ENCODE measurements at regions not wholly inside any gene's neighbourhood (a gene's known extent, or its start where the extent isn't known, plus 50 kb on each side); places are given as distances from the start of the nearest gene placed in this dataset.

DNA sequence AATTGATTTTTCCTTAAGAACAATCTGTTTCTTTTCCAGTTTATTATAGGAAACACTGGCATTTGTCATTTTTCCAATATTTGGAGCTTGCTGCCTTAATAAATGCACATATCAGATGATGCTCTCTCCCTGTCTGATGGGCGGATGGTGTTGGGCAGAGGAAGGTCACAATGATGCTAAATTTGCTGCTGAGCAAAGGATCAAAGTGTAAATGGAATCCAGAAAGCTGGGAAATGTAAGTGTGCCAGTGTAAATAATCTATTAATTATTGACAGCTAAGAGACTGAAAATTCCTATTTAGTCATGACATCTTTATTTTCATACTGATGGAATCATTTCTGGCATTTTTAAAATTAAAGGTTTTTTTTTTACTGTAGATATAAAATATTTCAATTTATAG lies 243.2 kb downstream of the PTBP2 start:
- no peak for DNase-seq

GRCh38 chr1:96966536-96967138 lies 245.1 kb downstream of the PTBP2 start:
- peak; percentile 35 to 65 (median 51) for DNase-seq

DNA sequence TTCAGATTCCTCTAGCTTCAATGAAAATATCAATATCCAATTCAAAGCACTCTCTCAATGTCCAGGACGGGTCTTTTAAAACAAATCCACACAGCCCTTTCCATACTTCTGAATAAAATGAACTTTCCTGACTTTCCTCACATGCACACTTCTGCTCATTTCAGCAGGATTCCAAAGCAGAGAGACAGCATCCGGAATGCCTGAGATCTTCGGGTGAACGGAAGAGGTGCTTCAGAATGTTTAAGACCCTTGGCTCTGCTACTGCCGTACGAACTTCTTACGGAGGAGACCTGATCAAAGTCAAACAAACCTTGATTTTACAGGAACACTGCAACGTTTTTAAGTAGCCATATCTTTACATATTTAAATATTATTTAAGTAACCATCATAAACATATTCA lies 245.7 kb downstream of the PTBP2 start:
- no peak for DNase-seq

DNA sequence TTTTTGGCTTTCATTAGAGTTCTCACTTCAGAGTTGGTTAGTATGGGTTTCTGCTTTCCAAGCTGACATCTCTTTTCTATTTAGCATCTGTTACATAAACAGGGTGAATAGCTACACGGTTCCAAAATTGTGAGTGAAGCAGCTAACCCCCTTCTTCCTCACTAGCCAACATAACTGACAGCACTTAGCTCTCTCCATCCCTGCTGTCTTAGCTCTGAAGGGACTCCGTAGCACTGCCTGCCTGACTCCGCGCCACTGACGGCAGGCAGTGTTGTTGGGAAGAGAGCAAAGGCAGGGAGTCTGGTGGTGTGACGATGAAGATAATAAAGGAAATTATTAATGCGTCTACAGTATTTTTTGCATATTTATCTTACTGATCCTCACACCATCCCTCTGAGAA lies 247.0 kb downstream of the PTBP2 start:
- no peak for DNase-seq

DNA sequence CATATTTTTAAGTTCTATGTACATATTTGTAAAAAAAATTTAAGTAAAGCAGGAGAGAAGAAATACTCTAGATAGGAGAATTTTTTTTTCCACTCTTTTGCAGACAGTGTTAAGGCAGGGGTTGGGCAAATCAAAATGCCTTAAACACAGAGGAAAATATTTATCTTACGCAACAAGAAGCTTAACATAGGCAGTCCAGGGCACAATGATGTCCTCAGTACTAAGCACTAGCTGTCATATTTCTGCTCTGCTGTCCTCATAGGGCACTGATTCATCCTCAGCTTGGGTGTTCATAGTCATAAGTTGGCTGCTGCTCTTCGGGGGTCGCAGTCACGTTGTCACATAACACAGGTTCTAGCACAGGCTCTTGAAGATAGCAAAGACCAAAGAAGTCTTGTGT lies 247.4 kb downstream of the PTBP2 start:
- no peak for DNase-seq

DNA sequence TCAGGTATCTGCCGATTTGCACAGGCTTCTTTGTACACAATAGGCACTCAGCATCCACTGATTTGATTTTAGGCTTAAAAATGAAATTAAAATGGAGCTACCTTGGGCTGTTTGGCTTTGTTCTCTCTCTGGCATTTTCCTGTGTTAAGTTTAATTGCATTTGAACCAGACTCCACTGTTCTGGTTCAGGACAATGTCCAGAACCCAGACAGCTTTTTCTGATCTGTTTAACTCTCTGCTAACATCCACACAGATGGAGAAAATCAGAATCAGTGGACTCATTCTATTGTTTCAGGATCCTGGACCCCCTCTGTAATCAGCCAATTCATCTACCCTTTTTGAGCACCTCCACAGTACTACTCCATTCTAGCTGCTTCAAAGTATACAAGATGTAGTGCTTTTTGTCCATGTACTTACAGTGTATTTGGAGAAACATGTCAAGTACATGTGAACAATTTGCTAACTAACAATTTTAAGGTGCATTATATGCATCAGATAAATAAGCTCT lies 248.1 kb downstream of the PTBP2 start:
- no peak for DNase-seq

DNA sequence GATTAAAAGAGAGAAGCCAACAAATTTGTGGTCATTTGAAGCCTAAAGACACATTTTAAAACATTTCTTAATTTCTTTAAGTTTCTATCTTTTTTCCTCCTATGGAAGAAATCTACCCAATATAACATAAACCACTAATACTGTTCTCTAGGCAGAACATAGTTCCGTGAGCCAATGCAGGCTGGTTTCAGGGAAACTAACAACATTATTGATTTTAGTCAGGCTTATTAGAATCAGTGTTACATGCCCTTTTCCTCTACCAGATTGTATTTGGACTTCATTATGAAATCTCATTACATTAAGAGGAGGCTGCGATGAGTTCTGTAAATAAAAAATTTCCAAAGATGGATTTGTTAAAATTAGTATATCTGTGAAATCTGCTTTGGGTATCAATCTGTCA lies 249.9 kb downstream of the PTBP2 start:
- DNase-seq = no peak

DNA sequence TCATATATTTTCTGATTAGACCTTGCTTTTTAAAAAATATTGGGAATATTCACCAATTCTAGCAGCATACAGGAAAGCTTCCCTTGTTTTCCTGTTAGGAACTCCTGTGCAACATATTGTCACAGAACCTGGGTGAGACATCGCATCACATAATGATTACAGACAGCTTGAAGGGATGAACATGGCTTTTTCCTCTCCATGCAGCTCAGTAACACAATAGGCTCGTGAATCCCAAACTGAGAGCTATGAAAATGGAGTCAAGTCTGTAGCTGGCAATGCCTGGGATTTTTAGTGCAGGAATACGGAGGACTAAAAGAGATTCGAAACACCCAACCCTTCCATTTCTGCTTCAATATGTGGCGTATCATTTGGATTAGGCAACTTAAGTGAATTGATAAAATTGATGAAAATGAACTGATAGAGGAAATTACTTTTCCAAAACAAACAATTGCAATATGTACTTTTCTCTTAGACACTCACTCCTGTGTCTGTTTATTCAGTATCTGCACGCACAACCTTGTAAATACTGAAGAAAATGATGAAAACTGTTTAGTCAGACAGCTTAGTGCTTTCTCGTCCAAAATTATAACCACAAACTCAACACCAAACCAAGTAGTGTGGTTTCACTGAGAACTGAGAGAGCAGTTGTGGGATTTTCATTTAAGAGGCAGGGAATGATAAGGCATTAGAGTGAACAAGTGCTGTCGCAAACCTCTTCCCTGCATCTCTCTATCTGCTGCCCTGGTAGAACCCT lies 250.4 kb downstream of the PTBP2 start:
- DNase-seq = no peak

- DNase-seq = no peak
Measured at GRCh38 chr1:96973605-96974004, 252.0 kb downstream of the PTBP2 start.

DNA sequence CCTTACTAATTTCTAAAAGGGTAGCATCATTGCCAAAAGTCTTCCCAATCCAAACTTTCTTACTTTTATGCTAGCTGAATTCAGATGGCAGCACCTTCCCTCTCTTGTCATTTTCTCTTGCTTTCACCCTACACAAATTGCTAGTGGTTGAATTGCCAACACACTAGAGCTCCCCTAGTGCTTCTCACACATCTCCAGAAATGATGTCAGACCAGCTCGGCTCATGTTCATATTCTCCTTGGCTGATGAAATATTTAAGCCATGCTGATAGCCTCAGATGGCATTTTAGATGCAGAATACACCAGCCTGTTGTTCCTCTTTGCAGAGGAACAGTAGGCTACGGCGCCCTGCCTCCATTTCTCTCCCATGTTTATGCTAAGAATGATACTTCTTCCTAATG lies 256.9 kb downstream of the PTBP2 start:
- DNase-seq = no peak

- DNase-seq = no peak
Measured at GRCh38 chr1:96978901-96979300, 257.3 kb downstream of the PTBP2 start.

- no peak for DNase-seq
Measured at GRCh38 chr1:96979304-96980268, 258.0 kb downstream of the PTBP2 start.

DNA sequence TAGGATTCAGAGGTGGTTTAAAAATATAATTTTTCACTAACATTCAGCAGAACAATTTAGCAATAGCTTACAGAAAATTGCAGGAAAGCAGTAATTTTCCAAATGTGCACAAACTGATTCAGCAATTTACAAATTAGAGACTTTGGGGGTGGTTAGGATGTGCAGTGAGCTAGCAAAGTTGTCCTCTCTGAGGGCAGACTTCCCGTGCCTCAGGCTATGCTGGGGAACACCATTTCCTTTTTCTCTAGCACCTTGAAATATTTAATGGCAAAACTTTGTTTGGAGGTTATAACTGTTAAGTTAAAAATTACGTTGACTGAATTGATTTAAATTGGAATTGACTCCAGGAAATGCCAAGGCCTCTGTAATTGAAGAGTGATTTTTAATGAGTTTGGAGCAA lies 258.9 kb downstream of the PTBP2 start:
- DNase-seq = no peak

DNA sequence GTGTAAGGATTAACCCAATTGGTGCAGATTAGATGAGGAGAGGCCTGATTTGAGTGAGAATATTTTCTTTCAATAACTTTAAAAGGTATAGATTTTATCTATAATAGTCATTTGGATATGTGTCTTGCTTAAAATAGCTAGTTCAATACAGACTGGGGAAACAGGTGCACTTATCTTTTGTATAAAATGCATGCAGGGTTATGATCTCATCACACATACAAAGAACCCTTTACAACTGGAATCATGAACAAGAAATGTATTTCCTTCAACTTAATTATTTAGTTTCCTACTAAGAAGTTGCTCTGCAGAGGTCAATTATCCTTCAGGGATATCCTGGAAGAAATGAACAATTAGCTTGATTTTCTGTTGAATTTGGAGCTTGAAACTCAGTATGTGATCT lies 259.6 kb downstream of the PTBP2 start:
- no peak for DNase-seq

GRCh38 chr1:96982118-96982517 lies 260.5 kb downstream of the PTBP2 start:
- DNase-seq = no peak

- DNase-seq = no peak
Measured at GRCh38 chr1:96983866-96984265, 262.3 kb downstream of the PTBP2 start.

GRCh38 chr1:96987186-96987703 lies 265.7 kb downstream of the PTBP2 start:
- no peak for DNase-seq

DNA sequence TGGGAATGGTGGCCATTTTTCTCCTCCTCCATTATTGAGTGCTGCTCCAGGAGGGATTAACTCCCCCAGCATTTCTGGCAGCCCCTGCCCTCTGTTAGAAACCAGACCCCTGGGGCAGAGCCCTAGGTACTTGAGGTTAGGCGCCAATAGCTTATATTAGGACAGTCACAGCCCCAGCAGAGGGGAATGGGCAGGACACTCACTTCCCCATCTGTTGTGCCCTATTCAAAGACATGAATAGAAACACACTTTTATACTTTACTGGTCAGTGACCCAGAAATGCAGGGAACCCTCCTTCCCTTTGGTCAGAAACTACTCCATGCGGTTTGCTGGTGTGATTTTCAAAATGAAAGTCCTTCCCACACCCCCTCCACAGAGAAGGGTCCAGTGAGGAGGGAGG lies 267.7 kb downstream of the PTBP2 start:
- DNase-seq = no peak

GRCh38 chr1:96990136-96990535 lies 268.6 kb downstream of the PTBP2 start:
- DNase-seq = no peak

DNA sequence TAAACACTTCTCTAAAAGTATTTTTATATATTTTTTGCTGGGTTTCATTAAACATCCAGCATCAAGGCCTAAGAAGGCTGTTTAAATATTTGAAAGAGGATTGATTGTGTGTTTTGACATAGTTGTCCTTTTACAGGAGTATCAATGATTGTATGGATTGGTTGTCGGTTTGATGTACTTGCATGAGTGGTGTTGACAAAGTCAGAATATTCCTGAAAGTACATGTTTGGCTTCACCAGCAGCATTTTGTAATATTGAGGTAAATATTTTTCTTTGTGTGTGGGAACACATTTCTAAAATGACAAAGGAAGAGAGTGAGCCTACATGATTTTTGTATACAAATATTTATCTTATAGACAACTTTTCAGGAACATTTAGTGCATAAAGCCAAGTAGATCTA lies 269.7 kb downstream of the PTBP2 start:
- no peak for DNase-seq

GRCh38 chr1:96992871-96993270 lies 271.3 kb downstream of the PTBP2 start:
- no peak for DNase-seq

GRCh38 chr1:96995351-96995750 lies 273.8 kb downstream of the PTBP2 start:
- DNase-seq = no peak

DNA sequence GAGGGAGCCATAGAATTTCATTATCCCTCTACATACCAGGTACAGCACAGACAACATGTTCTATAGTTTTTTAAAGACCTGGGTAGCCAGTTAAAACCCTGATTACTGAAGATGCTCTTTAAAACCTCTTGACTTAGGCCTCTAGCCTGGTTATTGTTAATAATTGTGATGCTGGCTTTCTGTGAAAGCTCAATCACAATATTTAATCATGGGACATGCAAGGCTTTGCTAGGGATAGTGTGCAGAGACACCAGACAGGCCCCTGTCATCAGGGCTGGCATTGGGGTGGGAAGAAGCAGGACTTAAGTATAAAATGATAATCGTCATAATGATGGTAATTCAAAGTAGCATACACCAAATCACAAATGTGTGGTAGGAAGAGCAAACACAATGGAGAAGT lies 274.4 kb downstream of the PTBP2 start:
- no peak for DNase-seq
